Epithelial cell of proximal tubule (primary cell): ENCODE measurements at regions not wholly inside any gene's neighbourhood (a gene's known extent, or its start where the extent isn't known, plus 50 kb on each side); places are given as distances from the start of the nearest gene placed in this dataset.

ENCODE experiments used
- DNase-seq: peaks from one replicate; pipeline ENCODE4 v3.0.0-alpha.2; 2011; ENCODE audit warnings: low read depth
- H3K4me3 ChIP-seq: 2 replicates; pipeline ENCODE4 v1.5.1; 2011; ENCODE audit warnings: low read depth, mild to moderate bottlenecking, low read length
- CTCF ChIP-seq: conservative IDR thresholded peaks from 2 replicates; pipeline ENCODE4 v1.5.1; 2012; ENCODE audit warnings: low read depth, mild to moderate bottlenecking, low read length

- TF ChIP-seq CTCF: no peak
- no peak for DNase-seq
- H3K4me3 ChIP-seq: no peak overlapping the region
These were observed 59.0 kb upstream of the PDE10A start for GRCh38 chr6:165722022-165722421.

- no peak for TF ChIP-seq CTCF
- no peak for DNase-seq
- H3K4me3 ChIP-seq: no peak overlapping the region
These were observed 58.3 kb upstream of the PDE10A start for GRCh38 chr6:165721356-165721755.

DNA sequence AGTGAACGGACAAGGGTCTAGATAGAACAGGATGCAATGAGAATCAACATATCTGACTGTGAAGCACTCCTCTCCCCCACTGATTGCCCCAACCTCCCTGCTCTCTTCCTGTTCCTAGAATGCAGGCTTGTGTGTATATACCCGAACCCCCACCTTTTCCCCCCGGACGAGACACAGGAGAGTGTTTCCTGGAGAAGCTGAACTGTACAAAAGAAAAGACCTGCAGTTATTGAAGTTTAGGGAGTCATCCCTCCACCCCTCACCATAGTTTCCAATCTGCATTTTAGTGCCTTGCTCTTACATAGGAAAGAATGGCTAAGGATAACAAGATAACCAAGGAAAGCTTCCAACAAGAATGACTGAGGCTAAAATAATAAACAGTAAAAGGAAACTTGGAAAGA lies 55.5 kb upstream of the PDE10A start:
- H3K4me3 ChIP-seq: no peak overlapping the region
- DNase-seq: no peak
- no peak for TF ChIP-seq CTCF

- DNase-seq: no peak
- TF ChIP-seq CTCF: no peak
- no peak overlapping the region for H3K4me3 ChIP-seq
These were observed 54.9 kb upstream of the PDE10A start for GRCh38 chr6:165717732-165718465.

DNA sequence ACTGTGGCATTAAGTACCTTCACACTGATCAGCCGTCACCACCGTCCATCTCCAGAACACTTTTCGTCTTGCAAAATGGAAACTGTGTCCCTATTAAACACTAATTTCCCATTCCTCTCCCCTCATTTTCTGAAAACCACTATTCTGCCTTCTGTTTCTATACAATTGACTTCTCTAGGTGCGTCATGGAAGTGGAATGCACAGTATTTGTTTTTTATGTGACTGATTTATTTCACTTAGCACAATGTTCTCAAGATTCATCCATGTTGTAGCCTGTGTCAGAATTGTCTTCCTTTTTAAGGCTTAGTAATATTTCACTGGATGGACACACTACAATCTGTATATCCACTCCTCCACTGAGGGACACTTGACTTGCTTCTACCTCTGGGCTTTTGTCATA lies 53.8 kb upstream of the PDE10A start:
- no peak for TF ChIP-seq CTCF
- no peak for DNase-seq
- H3K4me3 ChIP-seq: no peak overlapping the region

- no peak for DNase-seq
- H3K4me3 ChIP-seq: no peak overlapping the region
- no peak for TF ChIP-seq CTCF
These were observed 52.4 kb upstream of the PDE10A start for GRCh38 chr6:165715428-165715827.

GRCh38 chr6:165714907-165715306 lies 51.9 kb upstream of the PDE10A start:
- DNase-seq: no peak
- no peak overlapping the region for H3K4me3 ChIP-seq
- no peak for TF ChIP-seq CTCF
